ENCODE measurements at regions not wholly inside any gene's neighbourhood (a gene's known extent, or its start where the extent isn't known, plus 50 kb on each side); places are given as distances from the start of the nearest gene placed in this dataset.
A peak's percentile ranks its signal among the peaks of the same experiment; 100 is the strongest.
"Not testable (repeated sequence)": the region's sequence is repeated elsewhere in the genome, so short reads cannot be mapped to it uniquely, and the experiment has no call there.

DNA sequence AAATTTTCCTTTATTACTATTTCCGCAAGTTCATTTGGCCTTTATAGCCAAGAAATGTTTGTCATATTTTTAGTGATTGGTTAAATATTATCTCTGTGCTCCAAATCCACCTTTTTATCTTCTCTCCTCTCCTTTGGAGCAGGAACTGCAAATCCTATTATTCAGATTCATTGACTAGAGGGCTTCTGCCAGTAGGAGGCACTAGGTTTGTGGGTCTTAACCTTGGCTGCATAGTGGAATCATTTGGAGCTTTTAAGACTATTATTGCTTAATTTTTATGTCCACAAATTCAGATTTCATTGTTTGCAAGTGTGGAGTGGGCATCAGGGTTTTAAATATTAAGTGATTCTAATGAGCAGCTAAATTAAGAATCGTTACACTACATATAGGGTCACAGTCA, 75.3 kb upstream of the SYT10 start:
- TF ChIP-seq CTCF (IDR thresholded peaks at IDR 0.05; ENCODE audit: insufficient read depth, low read length, severe bottlenecking), result no peak
- H3K36me3 ChIP-seq (ENCODE audit: control insufficient read depth, insufficient read depth, low read length), result no peaks in the 10 kb centered on the region
- H3K4me3 ChIP-seq (ENCODE audit: low read depth, low read length), result no peak overlapping the region
- no peak for DNase-seq (ENCODE audit: low read depth)
- no peak for FAIRE-seq
- H3K27me3 ChIP-seq (ENCODE audit: control insufficient read depth, insufficient read depth, low read length), result no peaks in the 10 kb centered on the region

- no peak for TF ChIP-seq CTCF (IDR thresholded peaks at IDR 0.05; ENCODE audit: insufficient read depth, low read length, severe bottlenecking)
- Histone ChIP-seq H3K4me3 (ENCODE audit: low read depth, low read length) (no peak overlapping the region), H3K27me3 (ENCODE audit: control insufficient read depth, insufficient read depth, low read length) (no peaks in the 10 kb centered on the region), H3K36me3 (ENCODE audit: control insufficient read depth, insufficient read depth, low read length) (no peaks in the 10 kb centered on the region)
- FAIRE-seq (no peak), DNase-seq (ENCODE audit: low read depth) (no peak)
These were observed 79.9 kb upstream of the SYT10 start for GRCh38 chr12:33519566-33519965.

DNA sequence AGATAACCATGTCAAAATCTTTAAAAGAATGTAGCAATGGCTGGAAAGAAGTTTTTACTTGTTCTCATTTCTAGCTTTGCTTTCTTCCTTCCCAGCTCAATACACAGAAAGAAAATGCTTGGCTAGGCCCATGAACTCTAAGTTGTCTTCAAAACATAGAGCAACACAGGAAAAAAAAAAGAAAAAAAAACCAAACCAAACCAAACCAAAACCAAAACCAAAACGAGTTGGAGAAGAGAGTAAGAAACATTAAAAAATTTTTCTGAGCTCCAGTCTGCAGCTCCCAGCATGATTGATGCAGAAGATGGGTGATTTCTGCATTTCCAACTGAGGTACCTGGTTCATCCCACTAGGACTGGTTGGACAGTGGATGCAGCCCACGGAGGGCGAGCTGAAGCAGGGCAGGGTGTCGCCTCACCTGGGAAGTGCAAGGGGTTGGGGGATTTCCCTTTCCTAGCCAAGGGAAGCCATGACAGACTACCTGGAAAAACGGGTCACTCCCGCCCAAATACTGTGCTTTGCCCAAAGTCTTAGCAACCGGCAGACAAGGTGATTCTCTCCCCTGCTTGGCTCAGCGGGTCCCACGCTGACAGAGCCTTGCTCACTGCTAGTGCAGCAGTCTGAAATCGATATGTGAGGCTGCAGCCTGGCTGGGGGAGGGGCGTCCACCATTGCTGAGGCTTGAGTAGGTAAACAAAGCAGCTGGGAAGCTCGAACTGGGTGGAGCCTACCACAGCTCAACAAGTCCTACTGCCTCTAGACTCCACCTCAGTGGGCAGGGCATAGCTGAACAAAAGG, 81.1 kb upstream of the SYT10 start:
- FAIRE-seq; H3K36me3 ChIP-seq (ENCODE audit: control insufficient read depth, insufficient read depth, low read length); H3K27me3 ChIP-seq (ENCODE audit: control insufficient read depth, insufficient read depth, low read length): not testable (repeated sequence)
- peak; percentile 35 for DNase-seq (ENCODE audit: low read depth)
- H3K4me3 ChIP-seq (ENCODE audit: low read depth, low read length), result peak overlapping the region; percentile 10

GRCh38 chr12:33529031-33529430, 89.4 kb upstream of the SYT10 start:
- TF ChIP-seq CTCF (IDR thresholded peaks at IDR 0.05; ENCODE audit: insufficient read depth, low read length, severe bottlenecking), result no peak
- DNase-seq (ENCODE audit: low read depth) (no peak), FAIRE-seq (no peak)
- Histone ChIP-seq H3K4me3 (ENCODE audit: low read depth, low read length) (no peak overlapping the region), H3K36me3 (ENCODE audit: control insufficient read depth, insufficient read depth, low read length) (no peaks in the 10 kb centered on the region), H3K27me3 (ENCODE audit: control insufficient read depth, insufficient read depth, low read length) (no peaks in the 10 kb centered on the region)

DNA sequence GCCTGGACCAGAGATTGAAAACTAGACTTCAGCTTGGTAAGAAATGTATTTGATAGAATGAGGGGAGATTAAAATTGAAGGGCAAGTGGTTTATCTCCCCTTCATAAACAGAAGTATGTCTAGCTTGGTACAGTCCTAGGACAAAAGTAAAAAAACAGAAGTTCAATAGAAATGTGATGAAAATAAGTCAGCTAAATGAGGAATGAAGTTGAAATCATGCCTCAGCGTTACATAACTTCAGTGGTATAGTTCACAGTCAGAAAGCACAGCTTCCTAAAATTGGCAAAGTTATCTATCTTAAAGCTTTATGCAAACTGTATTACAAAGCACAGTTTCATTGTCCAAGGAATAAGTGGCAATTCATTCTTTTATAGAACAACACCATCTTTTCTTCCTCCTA, 90.2 kb upstream of the SYT10 start:
- FAIRE-seq (no peak), DNase-seq (ENCODE audit: low read depth) (no peak)
- TF ChIP-seq CTCF (IDR thresholded peaks at IDR 0.05; ENCODE audit: insufficient read depth, low read length, severe bottlenecking), result no peak
- Histone ChIP-seq H3K36me3 (ENCODE audit: control insufficient read depth, insufficient read depth, low read length) (no peaks in the 10 kb centered on the region), H3K27me3 (ENCODE audit: control insufficient read depth, insufficient read depth, low read length) (no peaks in the 10 kb centered on the region), H3K4me3 (ENCODE audit: low read depth, low read length) (no peak overlapping the region)

GRCh38 chr12:33531261-33531660, 91.6 kb upstream of the SYT10 start:
- no peak for TF ChIP-seq CTCF (IDR thresholded peaks at IDR 0.05; ENCODE audit: insufficient read depth, low read length, severe bottlenecking)
- Histone ChIP-seq H3K36me3 (ENCODE audit: control insufficient read depth, insufficient read depth, low read length) (no peaks in the 10 kb centered on the region), H3K27me3 (ENCODE audit: control insufficient read depth, insufficient read depth, low read length) (no peaks in the 10 kb centered on the region), H3K4me3 (ENCODE audit: low read depth, low read length) (no peak overlapping the region)
- FAIRE-seq, result no peak
- no peak for DNase-seq (ENCODE audit: low read depth)
